HEK293T (cell line): ENCODE measurements at regions not wholly inside any gene's neighbourhood (a gene's known extent, or its start where the extent isn't known, plus 50 kb on each side); places are given as distances from the start of the nearest gene placed in this dataset.

Source experiments
- CTCF ChIA-PET: fragments of 350-600 bp; formaldehyde crosslinking; extraction: SDS; loops from one replicate; lab custom pipeline; 2021; ENCODE audit warnings: antibody characterized with exemption, inconsistent platforms; lab: Yijun Ruan, JAX
- POLR2A ChIA-PET: fragments of 350-600 bp; formaldehyde crosslinking; extraction: SDS; loops from one replicate; lab custom pipeline; 2020; ENCODE audit warnings: antibody characterized with exemption, inconsistent platforms; lab: Yijun Ruan, JAX
- DNase-seq: peaks from one replicate; pipeline ENCODE4 v3.0.0; 2012; ENCODE audit warnings: mixed read lengths; ENCODE audit errors: extremely low spot score
- ARNT ChIP-seq: fragments of 450-650 bp; IDR thresholded peaks from 2 replicates; pipeline ENCODE4 v1.6.1; 2017; ENCODE audit warnings: mild to moderate bottlenecking
- BHLHE40 ChIP-seq: fragments of 450-650 bp; IDR thresholded peaks from 2 replicates; pipeline ENCODE4 v1.6.1; 2016; ENCODE audit warnings: mild to moderate bottlenecking, moderate library complexity, borderline replicate concordance
- CTBP1 ChIP-seq: fragments of 450-650 bp; IDR thresholded peaks from 2 replicates; pipeline ENCODE4 v1.6.1; 2016; ENCODE audit warnings: borderline replicate concordance
- ELF4 ChIP-seq: fragments of 450-650 bp; IDR thresholded peaks from 2 replicates; pipeline ENCODE4 v1.6.1; 2017; ENCODE audit warnings: antibody characterized with exemption
- FOXA1 ChIP-seq: fragments of 450-650 bp; IDR thresholded peaks from 2 replicates; pipeline ENCODE4 v1.6.1; 2016; ENCODE audit warnings: mild to moderate bottlenecking
- FOXK2 ChIP-seq: fragments of 450-650 bp; IDR thresholded peaks from 2 replicates; pipeline ENCODE4 v1.6.1; 2016; ENCODE audit warnings: mild to moderate bottlenecking
- FOXM1 ChIP-seq: fragments of 450-650 bp; IDR thresholded peaks from 2 replicates; pipeline ENCODE4 v1.6.1; 2017; ENCODE audit warnings: mild to moderate bottlenecking, borderline replicate concordance
- HDGF ChIP-seq: fragments of 450-650 bp; IDR thresholded peaks from 2 replicates; pipeline ENCODE4 v1.6.1; 2017; ENCODE audit warnings: antibody characterized with exemption, borderline replicate concordance
- L3MBTL2 ChIP-seq: fragments of 450-650 bp; conservative IDR thresholded peaks from 2 replicates; pipeline ENCODE4 v1.6.1; 2016; ENCODE audit warnings: mild to moderate bottlenecking
- LEF1 ChIP-seq: fragments of 450-650 bp; IDR thresholded peaks from 2 replicates; pipeline ENCODE4 v1.6.1; 2017; ENCODE audit warnings: mild to moderate bottlenecking, borderline replicate concordance
- NFRKB ChIP-seq: fragments of 450-650 bp; IDR thresholded peaks from 2 replicates; pipeline ENCODE4 v1.6.1; 2016; ENCODE audit warnings: mild to moderate bottlenecking, moderate library complexity
- PKNOX1 ChIP-seq: fragments of 450-650 bp; IDR thresholded peaks from 2 replicates; pipeline ENCODE4 v1.6.1; 2016
- SP1 ChIP-seq: fragments of 450-650 bp; IDR thresholded peaks from 2 replicates; pipeline ENCODE4 v1.6.1; 2017
- SUZ12 ChIP-seq: fragments of 450-650 bp; IDR thresholded peaks from 2 replicates; pipeline ENCODE4 v1.6.1; 2016; ENCODE audit warnings: mild to moderate bottlenecking
- TARDBP ChIP-seq: fragments of 450-650 bp; IDR thresholded peaks from 2 replicates; pipeline ENCODE4 v1.6.1; 2016
- ZNF384 ChIP-seq: fragments of 450-650 bp; IDR thresholded peaks from 2 replicates; pipeline ENCODE4 v1.6.1; 2016

GRCh38 chr7:55296070-55296469, 69.1 kb upstream of the LANCL2 start:
- ChIA-PET CTCF (no interaction called here), POLR2A (no interaction called here)
- TF ChIP-seq ELF4 (no peak), FOXM1 (no peak), LEF1 (no peak), FOXA1 (no peak), ZNF384 (no peak), BHLHE40 (no peak), SP1 (no peak), PKNOX1 (no peak), L3MBTL2 (no peak), CTBP1 (no peak), HDGF (no peak), NFRKB (no peak), ARNT (no peak), TARDBP (no peak), FOXK2 (no peak), SUZ12 (no peak)
- DNase-seq = no peak

GRCh38 chr7:55299273-55299967, 65.7 kb upstream of the LANCL2 start:
- ChIA-PET CTCF (no interaction called here), POLR2A (interaction anchor here (1.9 kb wide), 1 partner anchor 67 kb away, joined by 4 read pairs; no protein-coding TSS in a partner anchor)
- no peak for TF ChIP-seq NFRKB
- TF ChIP-seq CTBP1 = no peak
- TF ChIP-seq FOXM1 = no peak
- no peak for TF ChIP-seq FOXK2
- no peak for TF ChIP-seq ARNT
- TF ChIP-seq TARDBP = no peak
- no peak for TF ChIP-seq ZNF384
- TF ChIP-seq SUZ12 = no peak
- TF ChIP-seq SP1 = no peak
- no peak for TF ChIP-seq L3MBTL2
- no peak for TF ChIP-seq FOXA1
- TF ChIP-seq ELF4 = no peak
- no peak for TF ChIP-seq LEF1
- TF ChIP-seq PKNOX1 = no peak
- no peak for TF ChIP-seq BHLHE40
- no peak for TF ChIP-seq HDGF
- no peak for DNase-seq

- TF ChIP-seq SP1 (no peak), NFRKB (no peak), ARNT (no peak), LEF1 (no peak), CTBP1 (no peak), L3MBTL2 (no peak)
- ChIA-PET POLR2A (no interaction called here), CTCF (no interaction called here)
- no peak for DNase-seq
These were observed 61.9 kb upstream of the LANCL2 start for GRCh38 chr7:55303220-55303619.

- TF ChIP-seq FOXK2 (no peak), CTBP1 (no peak), FOXA1 (no peak), PKNOX1 (no peak), NFRKB (no peak), ZNF384 (no peak), FOXM1 (no peak), SUZ12 (no peak), ELF4 (no peak), ARNT (no peak), LEF1 (no peak), HDGF (no peak), BHLHE40 (no peak)
- no peak for DNase-seq
- ChIA-PET POLR2A (no interaction called here), CTCF (no interaction called here)
These were observed 60.9 kb upstream of the LANCL2 start for GRCh38 chr7:55304018-55304762.

GRCh38 chr7:55305135-55305534, 60.0 kb upstream of the LANCL2 start:
- DNase-seq = no peak
- ChIA-PET POLR2A (no interaction called here), CTCF (no interaction called here)
- TF ChIP-seq ELF4 = no peak
- no peak for TF ChIP-seq PKNOX1
- no peak for TF ChIP-seq L3MBTL2
- TF ChIP-seq LEF1 = no peak
- no peak for TF ChIP-seq FOXK2
- TF ChIP-seq ARNT = no peak
- no peak for TF ChIP-seq FOXM1
- TF ChIP-seq TARDBP = no peak
- no peak for TF ChIP-seq ZNF384
- TF ChIP-seq FOXA1 = no peak
- no peak for TF ChIP-seq CTBP1
- no peak for TF ChIP-seq SUZ12
- no peak for TF ChIP-seq BHLHE40
- TF ChIP-seq SP1 = no peak
- no peak for TF ChIP-seq NFRKB
- no peak for TF ChIP-seq HDGF
